RCC 7860 (cell line): ENCODE measurements at regions not wholly inside any gene's neighbourhood (a gene's known extent, or its start where the extent isn't known, plus 50 kb on each side); places are given as distances from the start of the nearest gene placed in this dataset.
"Not testable (repeated sequence)": the region's sequence is repeated elsewhere in the genome, so short reads cannot be mapped to it uniquely, and the experiment has no call there.

Experiments used
- DNase-seq: peaks from one replicate; pipeline ENCODE4 v3.0.0-alpha.2; 2015; ENCODE audit warnings: low spot score
- FAIRE-seq: peaks from 2 replicates; lab custom pipeline; 2012; peaks lifted over from hg19 to GRCh38; lab: Jason Lieb, UNC

DNA sequence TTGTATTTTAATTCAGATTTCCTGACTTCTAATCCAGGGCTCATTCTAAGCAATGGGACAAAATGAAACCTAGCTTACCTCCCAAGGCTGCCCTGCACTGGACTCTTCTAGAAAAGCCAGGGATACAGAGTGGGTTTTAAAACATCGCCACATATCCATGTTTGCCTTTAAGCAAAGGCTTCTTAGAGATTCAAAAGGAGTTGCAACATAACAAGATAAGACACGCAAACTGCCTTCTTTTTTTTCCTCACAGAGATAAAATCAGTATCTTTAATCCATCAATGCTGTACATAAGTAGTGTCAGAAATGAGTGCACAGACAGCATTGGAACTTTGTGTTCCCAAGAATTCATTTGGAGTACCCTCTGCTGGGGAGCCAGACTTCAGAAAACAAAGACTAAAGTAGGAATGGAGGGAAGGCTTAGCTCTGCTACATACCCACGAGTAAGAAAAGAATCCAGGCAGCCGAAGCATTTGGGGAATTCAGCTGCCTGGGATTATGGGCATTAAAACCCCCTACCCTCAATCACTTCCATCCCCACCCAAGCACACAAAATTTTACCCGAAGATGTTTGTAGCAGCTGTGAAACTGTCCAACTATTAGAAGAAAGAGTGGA, 427.8 kb downstream of the ARL4A start:
- DNase-seq (no peak), FAIRE-seq (no peak)

DNA sequence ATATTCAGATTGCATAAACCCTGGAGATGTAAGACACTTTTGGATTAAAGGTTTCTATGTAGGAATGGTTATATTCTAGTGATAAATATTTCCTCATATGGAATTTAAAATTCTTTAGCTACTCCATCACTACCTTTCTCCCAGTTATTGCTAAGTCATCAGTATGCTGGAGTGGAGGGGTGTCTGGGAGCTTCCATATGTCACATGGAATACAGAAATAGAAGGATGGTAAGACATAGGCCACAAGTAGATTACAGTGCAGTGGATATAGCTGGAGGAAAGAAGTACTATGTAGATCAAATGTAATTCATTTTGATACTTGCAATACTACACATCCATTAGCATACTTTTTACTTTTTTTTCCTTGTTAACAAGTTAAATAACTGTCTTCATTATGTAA, 428.4 kb downstream of the ARL4A start:
- DNase-seq (no peak), FAIRE-seq (no peak)

DNA sequence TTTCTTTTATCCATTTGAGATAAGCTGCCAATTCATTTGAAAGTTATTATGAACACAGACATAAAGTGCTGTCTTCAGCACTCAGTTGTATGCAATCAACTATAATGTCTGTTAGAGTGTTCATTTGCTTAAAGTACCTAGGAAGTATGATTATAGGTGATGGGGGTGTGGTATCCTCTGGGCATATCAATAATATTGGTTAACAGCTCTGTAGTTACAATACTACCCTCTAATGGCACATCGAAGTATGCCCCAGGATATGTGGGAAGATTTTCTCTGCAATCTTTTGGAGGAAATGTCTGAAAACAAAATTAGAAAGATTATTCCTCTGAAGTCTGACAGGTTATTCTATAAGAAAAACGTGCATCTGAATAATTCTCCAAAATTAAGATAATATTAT, 429.7 kb downstream of the ARL4A start:
- DNase-seq: no peak
- FAIRE-seq: peak; percentile 23

DNA sequence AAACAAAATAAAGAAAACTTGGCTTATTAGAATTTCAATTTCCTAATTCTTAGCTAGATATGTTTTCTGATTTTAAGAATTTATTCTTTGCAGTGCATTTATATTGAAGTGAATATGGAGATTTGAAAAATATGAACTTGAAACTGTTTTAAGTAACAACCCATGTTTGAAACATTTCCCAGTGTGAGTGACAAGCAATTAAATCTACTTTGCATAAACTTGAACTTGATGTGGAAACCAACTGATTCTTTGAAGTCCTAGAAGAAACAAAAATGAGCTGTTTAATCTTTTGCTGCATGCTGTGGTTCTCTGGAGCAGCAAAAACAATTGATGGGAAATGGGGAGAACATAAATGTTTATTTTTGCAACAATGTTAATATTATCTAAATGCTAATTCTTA, 430.2 kb downstream of the ARL4A start:
- FAIRE-seq (no peak), DNase-seq (no peak)

DNA sequence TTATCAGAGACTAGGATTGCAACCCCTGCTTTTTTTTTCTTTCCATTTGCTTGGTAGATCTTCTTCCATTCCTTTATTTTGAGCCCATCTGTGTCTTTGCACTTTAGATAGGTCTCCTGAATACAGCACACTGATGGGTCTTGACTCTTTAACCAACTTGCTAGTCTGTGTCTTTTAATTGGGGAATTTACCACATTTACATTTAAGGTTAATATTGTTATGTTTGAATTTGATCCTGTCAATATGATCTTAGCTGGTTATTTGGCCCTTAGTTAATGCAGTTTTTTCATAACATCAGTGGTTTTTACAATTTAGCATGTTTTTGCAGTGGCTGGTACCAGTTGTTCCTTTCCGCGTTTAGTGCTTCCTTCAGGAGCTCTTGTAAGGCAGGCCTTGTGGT, 437.2 kb downstream of the ARL4A start:
- FAIRE-seq, DNase-seq: not testable (repeated sequence)

DNA sequence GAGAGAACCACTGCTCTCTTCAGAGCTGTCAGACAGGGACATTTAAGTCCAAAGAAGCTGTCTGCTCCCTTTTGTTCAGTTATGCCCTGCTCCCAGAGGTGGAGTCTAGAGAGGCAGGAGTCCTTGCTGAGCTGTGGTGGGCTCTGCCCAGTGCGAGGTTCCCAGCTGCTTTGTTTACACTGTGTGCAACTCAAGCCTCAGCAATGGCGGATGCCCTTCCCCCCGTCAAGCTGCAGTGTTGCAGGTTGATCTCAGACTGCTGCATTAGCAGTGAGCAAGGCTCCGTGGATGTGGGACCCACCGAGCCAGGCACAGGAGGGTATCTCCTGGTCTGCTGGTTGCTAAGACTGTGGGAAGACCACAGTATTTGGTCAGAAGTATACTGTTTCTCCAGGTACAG, 438.9 kb downstream of the ARL4A start:
- FAIRE-seq: no peak
- DNase-seq: no peak

DNA sequence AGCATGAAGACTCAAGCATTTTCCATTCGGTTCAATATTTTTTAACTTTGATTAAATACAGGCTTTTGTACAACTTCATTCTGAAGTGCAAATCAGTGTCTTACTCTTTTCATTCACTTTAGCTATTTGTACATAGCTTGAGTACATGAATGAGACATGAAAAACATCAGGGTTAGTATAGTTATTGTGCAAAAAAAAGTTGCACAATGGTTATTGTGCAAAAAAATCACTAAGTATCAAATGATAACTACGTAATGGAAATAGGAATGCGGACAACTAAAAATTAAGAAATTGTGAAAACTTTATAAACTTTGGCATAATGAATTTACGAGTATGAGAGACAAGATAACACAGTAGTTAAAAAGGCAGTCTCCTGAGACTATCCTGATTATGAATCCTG, 442.9 kb downstream of the ARL4A start:
- DNase-seq (no peak), FAIRE-seq (no peak)

DNA sequence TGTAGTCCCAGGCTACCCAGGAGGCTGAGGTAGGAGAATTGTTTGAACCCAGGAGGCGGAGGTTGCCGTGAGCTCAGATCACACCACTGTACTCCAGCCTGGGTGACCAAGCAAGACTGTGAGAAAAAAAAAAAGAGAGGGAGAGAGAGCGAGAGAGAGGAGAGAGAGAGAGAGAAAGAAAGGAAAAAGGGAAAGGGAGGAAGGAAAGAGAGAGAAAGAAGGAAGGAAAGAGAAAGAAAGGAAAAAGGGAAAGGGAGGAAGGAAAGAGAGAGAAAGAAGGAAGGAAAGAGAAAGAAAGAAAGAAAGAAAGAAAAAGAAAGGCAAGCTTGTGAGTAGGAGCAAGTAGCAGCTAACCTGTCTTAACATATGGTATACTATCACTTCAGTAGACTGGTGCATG, 443.5 kb downstream of the ARL4A start:
- DNase-seq, FAIRE-seq: not testable (repeated sequence)

DNA sequence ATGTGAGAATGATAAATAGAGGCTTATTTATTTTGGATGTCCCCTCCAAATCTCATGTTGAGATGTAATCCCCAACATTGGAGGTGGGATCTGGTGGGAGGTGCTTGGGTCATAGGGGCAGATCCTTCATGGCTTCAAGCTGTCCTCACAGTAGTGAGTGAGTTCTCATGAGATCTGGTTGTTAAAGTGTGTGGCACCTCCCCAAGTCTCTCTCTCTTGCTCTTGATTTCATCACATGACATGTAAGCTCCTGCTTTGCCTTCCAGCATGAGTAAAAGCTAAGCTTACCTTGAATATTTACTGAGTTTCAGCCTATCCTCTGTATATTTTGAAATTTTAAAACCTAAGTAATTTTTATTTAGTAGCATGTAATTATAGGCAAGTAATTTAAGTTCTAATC, 444.9 kb downstream of the ARL4A start:
- DNase-seq (no peak), FAIRE-seq (no peak)

DNA sequence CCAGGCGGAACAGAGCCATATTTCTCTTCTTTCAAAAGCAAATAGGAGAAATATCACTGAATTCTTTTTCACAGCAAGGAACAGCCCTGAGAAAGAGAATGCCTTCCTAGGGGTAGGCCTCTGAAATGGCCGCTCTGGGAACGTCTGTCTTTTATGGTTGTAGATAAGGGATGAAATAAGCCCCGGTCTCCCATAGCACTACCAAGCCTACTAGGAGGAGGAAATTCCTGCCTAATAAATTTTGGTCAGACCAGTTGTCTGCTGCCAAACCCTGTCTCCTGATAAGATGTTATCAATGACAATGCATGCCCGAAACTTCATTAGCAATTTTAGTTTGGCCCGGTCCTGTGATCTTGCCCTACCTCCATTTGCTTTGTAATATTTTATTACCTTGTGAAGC, 448.9 kb downstream of the ARL4A start:
- DNase-seq, FAIRE-seq: not testable (repeated sequence)

DNA sequence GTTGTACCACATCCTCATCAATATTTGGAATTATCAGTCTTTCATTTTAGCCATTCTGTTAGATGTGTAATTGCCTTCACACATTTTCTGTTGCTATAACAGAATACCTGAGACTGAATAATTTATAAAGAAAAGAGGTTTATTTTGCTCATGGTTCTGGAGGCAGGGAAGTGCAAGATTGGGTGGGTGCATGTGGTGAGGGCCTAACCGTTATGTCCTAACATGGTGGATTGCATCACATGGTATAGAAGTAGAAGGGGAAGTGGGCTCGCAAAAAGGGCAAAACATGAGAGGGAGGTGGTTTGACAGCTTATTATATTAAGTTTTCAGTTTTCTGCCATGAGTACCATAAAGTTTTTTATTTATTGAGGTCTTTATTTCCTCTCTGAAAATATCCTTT, 452.0 kb downstream of the ARL4A start:
- DNase-seq: no peak

DNA sequence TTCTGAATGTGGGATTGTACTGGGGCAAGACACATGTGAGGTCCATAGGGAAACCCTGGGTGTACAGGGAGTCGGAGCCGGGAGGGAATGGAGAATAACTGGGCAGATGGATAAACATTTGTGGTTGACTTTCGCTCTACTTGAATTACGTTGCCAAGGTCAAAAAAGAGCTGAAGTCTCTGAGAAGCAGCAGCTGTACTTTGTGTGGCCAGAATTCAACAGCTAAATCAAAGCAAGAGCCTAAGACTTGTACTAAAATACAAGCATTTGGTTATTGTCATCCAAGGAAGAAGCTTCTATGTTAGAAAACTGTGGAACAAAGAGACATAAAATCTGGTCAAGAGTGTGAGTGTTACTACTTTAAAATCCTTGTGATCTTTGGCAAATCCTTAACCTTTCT, 457.2 kb downstream of the ARL4A start:
- FAIRE-seq (no peak), DNase-seq (no peak)

More for the DNA sequence above, 452.0 kb downstream of the ARL4A start:
- no peak for FAIRE-seq

DNA sequence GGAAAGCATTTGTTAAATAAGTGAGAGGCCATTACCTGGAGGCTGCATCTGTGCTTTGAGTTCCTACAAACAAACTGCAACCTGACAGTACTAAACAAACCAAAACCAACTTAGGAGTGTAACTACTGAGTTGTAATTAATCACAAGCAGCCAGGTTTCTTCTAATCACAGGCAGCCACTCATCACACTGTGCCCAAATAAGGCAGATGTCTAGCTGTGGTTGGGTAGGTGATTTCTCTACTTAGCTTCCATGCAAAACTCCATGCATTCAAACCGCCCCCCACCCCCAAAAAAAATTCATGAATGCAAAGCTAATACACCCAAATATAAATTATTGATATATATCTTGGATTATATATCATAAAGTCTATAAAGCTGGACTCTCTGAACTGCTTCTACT, 461.1 kb downstream of the ARL4A start:
- FAIRE-seq (no peak), DNase-seq (no peak)

DNA sequence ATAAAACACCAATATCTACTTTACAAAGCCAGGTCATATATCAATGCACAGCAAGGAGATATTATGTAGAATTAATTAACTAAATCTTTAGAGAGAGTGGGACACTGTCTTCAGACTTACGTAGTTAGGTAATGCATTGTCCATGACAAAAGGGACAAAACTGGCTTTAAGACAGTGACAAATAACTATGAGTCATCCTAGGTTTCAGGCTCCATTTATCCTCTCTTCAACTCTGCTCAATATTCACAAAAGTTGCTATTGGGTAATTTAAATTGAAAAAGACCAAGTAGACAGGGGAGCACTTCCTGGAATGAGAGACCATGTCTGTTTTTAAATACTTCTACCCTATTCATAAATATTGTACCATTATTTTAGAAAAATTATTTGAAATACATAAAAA, 464.5 kb downstream of the ARL4A start:
- DNase-seq: peak; percentile 19
- FAIRE-seq: no peak

DNA sequence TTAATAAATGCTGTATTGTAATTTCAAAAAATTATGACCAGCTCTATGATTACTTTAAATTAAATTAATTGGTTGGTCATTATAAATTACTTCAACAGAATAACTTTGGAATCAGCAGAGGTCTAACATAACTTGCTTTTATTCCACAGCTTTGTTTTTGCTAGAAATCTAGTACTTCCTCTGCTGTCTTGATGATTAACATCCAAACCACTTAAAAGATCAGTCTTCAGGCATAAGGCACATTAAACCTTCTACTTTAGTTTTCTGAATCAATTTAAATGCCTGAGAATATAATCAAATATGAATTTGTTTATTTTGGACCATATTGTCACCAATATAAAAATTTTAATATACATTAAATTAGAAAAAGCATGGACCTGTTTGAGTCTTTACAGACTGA, 465.3 kb downstream of the ARL4A start:
- DNase-seq (no peak), FAIRE-seq (no peak)

DNA sequence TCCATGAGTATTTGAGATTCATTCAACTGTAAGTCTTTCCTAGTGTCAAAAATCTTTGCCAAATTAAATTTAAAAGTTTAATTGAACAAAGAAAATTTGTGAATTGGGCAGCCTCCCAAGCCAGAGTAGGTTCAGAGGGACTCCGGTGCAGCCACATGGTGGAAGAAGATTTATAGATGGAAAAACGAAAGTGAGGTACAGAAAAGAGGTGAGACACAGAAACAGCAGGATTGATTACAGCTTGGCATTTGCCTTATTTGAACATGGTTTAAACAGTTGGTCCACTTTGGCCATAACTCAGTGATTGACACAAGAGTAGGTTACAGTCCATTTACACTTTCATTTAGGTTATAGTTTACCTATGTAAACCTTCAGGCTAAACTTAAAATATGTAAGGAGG, 465.8 kb downstream of the ARL4A start:
- DNase-seq: no peak
- FAIRE-seq: no peak

DNA sequence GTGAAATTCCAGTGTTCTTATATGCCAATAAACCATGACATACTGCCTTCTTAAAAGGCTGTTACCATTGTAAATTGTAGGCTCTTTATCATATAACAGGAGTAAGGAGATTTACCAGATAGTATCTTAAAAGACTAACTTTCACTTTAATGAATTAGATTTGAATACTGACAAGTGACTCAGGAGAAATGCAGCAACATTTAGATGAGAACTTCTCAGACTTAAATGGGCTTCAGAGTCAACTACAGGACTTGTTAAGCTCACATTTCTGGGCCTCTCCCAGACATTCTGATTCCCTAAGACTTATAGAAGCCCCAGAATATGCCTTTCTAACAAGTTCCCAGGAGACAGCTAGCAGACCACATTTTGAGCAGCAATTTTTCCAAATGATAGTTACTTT, 466.3 kb downstream of the ARL4A start:
- no peak for DNase-seq
- FAIRE-seq: no peak

DNA sequence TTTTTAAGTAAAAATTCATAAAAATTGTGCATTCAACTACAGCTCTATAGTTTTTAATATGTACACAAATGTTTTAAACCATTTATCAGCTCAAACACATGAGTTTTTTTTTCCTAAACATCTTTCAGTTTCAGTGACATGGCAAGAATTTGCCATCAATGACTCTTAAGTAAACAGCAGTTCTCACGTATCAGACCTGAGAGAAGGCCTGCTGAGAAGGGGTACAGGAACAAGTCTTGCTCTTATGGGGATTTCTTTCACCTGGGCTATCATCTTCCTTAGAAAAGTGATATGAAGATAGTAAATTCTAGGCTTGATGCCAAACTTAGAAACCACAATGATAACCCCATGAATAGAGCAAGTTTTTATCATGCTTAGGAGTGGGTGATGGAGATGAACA, 467.8 kb downstream of the ARL4A start:
- DNase-seq: no peak
- no peak for FAIRE-seq

DNA sequence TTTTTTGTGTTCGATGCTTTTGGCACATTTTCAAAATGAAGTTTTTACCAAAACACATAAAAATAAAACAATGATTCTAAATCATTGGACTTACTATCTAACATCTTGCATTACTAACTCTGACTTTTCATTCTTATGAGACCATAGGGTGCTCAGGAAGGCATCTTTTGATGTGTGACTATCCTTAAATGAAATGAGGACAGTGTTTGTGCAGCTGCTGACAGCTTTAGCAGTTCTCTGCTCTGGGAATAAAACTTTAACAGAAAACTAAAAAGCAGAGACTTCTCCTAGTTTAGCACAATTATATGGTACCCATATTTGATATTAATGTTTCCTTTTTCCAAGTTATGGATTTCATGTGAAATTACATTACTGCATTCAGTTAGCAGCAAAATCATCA, 471.6 kb downstream of the ARL4A start:
- FAIRE-seq: no peak
- DNase-seq: no peak

DNA sequence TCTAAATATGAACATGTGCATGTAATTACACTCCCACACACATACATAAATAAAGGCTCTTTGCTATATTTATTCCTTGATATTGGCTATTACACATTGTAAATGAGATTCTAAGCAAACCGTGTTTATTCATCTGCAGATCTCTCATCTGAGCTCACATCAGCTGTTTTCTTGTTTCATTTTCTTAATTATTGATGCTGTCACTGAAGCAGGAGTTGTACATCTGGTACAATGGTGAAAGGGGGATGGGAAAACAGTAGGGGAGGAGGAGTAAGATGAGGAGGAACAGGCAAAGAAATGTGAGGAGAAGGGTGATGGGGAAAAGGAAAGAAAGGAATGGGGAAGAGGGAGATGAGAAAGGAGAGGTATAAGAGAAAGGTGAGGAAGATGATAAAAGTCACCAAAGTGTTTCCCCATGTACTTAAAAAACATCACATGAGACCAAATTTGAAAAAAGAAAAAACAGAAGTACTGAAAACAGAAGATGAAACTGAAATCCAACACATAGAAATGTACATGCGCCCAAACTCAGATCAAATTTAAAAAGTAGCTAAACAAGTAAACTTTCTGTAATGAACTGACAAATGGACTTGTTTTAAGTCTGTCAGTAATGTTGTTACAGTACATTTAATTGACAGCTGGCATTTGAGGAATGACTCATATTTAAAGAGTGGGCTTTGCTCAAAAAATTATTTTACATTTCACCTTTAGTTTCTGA, 472.2 kb downstream of the ARL4A start:
- DNase-seq (no peak), FAIRE-seq (no peak)

DNA sequence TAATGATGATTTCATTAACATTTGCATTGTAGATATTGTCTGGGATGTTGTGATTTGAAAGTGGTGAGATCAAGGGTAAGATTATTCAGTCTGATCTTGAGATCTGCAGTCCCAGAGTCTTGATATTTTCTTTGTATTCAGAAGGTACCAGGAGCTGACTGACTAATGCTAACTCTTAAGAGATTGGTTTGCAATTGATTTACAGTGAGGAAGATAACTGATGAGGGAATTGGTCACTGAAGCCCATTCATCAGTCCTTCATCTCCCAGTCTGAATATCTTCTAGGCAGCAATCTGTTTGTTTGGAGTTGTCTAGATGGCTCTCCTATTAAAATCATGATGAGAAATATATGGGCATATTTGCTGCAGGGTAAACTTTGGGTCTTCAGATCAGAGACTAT, 473.7 kb downstream of the ARL4A start:
- no peak for FAIRE-seq
- no peak for DNase-seq

DNA sequence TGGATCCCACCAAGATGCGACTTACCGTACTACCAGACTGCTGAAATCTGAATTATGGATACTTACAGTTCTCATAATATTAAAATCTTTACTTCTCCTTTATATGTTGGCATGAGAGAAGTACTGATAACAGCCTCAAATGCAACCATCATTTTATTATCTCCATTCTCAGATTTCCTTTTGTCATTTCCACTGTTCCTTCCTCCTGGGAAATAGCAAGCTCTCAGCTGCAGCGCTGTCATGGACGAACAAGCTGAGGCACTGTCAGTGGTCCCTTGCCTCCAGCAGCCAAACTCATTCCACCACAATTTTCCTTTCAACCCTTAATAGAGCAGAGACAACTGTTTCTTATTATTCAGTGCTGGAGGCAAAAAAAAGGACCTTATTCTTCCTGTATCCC, 478.4 kb downstream of the ARL4A start:
- FAIRE-seq (no peak), DNase-seq (no peak)

DNA sequence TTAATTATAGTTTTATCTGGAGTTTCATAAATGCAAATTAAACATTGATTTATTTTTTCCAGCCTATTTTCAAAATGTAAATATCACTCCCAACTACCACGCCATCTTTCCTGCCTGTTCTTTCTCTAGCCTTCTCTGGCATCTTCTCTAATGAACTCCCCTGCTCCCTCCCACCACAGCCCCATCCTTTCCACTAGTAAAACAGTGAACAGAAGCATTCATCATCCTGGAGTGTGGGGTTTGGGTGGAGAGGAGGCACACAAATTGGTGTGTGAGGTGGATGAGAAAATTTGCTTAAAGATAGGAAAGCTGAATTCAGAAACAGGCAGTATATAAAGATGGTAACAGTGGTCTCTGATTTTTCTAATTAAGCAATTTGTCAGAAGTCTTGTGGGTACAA, 479.4 kb downstream of the ARL4A start:
- DNase-seq (no peak), FAIRE-seq (no peak)
